Gastroesophageal sphincter (tissue), 3 donors: ENCODE measurements at regions not wholly inside any gene's neighbourhood (a gene's known extent, or its start where the extent isn't known, plus 50 kb on each side); places are given as distances from the start of the nearest gene placed in this dataset.

Source experiments
- POLR2A ChIP-seq, 2 donors: fragments of 450-650 bp; IDR thresholded peaks; one replicate each; pipeline ENCODE4 v1.6.1; 2017; ENCODE audit warnings: antibody characterized with exemption in 2 of 2, mild to moderate bottlenecking in 2 of 2, moderate library complexity in 1 of 2
- POLR2AphosphoS5 ChIP-seq: sonication (generic); formaldehyde crosslinking; IDR thresholded peaks from one replicate; pipeline ENCODE4 v1.6.1; 2017; ENCODE audit warnings: antibody characterized with exemption
- TF ChIP-seq, protein P1 (sequence below), 4 experiments: fragments of 200-600 bp in 2 of 4; fragments of 450-650 bp in 2 of 4; sonication (generic) in 1 of 4; IDR thresholded peaks; one replicate each; pipeline ENCODE4 v1.5.1; 2017 to 2019; ENCODE audit warnings: antibody characterized with exemption in 4 of 4, mild to moderate bottlenecking in 2 of 4, moderate library complexity in 2 of 4

DNA sequence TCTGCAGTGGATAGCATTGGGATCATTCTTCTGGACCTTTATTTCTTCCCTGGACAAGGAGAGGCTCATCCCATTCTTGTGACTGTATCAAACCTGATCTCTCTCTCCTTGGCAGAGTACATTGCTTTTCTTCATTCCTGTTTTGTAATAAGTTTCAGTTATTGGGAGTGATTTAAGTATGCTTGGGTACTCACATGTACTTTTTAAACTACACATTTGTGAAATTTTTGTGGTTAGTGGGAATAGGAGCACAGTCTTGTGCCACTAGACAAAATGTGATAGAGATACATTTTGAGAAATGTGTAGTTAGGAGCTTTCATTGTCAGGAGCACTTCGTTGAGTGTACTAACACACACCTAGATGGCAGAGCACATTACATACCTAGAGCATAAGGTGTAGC, 262.6 kb downstream of the C3orf38 start:
- TF ChIP-seq POLR2AphosphoS5 (no peak), POLR2A (IDR thresholded peaks at IDR 0.05) (no peak)
- TF ChIP-seq, protein P1, sequence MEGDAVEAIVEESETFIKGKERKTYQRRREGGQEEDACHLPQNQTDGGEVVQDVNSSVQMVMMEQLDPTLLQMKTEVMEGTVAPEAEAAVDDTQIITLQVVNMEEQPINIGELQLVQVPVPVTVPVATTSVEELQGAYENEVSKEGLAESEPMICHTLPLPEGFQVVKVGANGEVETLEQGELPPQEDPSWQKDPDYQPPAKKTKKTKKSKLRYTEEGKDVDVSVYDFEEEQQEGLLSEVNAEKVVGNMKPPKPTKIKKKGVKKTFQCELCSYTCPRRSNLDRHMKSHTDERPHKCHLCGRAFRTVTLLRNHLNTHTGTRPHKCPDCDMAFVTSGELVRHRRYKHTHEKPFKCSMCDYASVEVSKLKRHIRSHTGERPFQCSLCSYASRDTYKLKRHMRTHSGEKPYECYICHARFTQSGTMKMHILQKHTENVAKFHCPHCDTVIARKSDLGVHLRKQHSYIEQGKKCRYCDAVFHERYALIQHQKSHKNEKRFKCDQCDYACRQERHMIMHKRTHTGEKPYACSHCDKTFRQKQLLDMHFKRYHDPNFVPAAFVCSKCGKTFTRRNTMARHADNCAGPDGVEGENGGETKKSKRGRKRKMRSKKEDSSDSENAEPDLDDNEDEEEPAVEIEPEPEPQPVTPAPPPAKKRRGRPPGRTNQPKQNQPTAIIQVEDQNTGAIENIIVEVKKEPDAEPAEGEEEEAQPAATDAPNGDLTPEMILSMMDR (IDR thresholded peaks at IDR 0.05): no peak
